ENCODE measurements at regions not wholly inside any gene's neighbourhood (a gene's known extent, or its start where the extent isn't known, plus 50 kb on each side); places are given as distances from the start of the nearest gene placed in this dataset.

DNA sequence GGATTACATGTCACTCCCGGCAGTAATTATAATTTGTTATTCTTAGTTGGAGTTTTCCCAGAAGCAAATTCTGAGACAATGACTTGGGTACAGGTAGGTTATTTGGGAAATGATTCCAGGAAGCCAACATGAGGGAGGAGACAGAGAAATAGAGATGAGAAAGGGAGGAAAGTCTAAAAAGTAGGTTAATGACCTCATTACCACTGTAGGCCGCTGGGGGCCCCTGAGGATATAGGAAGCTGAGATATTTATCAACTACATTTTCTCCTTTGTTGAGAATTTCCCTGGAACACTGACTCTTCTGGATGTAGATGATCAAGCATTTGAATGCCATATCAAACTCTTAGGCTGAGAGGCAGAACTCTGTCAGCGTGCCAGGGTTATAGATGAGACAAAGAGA is 284.3 kb downstream of the ICOS start:
- no peak for TF ChIP-seq YY1 (IDR thresholded peaks at IDR 0.05; ENCODE audit: insufficient read depth, insufficient read length)
- TF ChIP-seq SUZ12 (IDR thresholded peaks at IDR 0.05; ENCODE audit: extremely low read depth, insufficient read depth, insufficient read length): no peak
- no peak for TF ChIP-seq ZNF274 (IDR thresholded peaks at IDR 0.05; ENCODE audit: low read depth, low read length)

All from NT2/D1 (cell line).